GM18909 (cell line): ENCODE measurements at regions not wholly inside any gene's neighbourhood (a gene's known extent, or its start where the extent isn't known, plus 50 kb on each side); places are given as distances from the start of the nearest gene placed in this dataset.
"Not testable (repeated sequence)": the region's sequence is repeated elsewhere in the genome, so short reads cannot be mapped to it uniquely, and the experiment has no call there.

Source experiments
- ATAC-seq: cut with Tn5 transposase; IDR thresholded peaks from one replicate; pipeline ENCODE4 v1.9.1; 2021; ENCODE audit warnings: mild to moderate bottlenecking; ENCODE audit not compliant: unreplicated experiment, poor library complexity

- not testable (repeated sequence) for ATAC-seq
These were observed 208.3 kb upstream of the NBPF12 start for GRCh38 chr1:146729642-146730344.

- ATAC-seq = not testable (repeated sequence)
These were observed 223.1 kb upstream of the NBPF12 start for GRCh38 chr1:146715054-146715453.

GRCh38 chr1:146710838-146711521 lies 227.1 kb upstream of the NBPF12 start:
- not testable (repeated sequence) for ATAC-seq

DNA sequence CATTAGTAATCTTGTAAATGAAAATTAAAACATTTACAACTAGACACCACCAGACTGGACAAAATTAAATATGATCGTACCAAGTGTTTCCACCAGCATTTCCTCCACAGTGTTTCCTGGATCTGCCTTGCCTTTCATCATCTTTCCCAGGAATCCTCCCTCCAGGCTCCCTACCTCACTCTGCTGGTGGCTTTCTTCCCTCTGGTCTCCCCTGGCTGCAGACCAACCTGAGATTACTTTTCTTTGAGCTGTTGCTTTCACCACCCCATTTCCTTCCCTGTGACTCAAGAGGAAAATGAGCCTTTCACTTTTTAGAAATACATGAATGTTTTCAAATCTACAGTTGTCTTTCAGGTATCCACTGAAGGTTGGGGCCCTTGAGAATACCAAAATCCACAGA lies 228.8 kb upstream of the NBPF12 start:
- ATAC-seq = not testable (repeated sequence)

GRCh38 chr1:146704162-146704724 lies 233.9 kb upstream of the NBPF12 start:
- ATAC-seq = not testable (repeated sequence)

GRCh38 chr1:146701320-146701719 lies 236.8 kb upstream of the NBPF12 start:
- ATAC-seq = not testable (repeated sequence)

GRCh38 chr1:146695388-146695787 lies 242.7 kb upstream of the NBPF12 start:
- ATAC-seq = not testable (repeated sequence)

DNA sequence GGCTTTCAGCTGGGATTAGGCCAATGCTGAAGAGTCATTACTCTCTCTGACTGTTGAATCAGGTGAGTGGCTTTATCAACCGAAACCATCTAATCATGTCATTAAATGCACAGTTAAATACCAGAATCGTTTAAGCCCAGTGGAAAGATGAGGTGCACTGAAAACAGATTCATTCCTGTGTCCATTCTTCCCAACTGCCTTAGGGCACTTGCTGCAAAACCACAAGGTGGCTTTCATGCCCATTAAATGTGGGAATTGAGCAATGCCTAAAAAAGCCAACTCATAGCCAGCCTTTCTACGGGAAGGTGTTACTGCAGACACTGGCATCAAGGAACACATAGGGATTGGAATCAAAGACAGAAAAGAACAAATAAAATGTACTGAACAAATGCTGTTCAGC lies 246.3 kb upstream of the NBPF12 start:
- ATAC-seq = not testable (repeated sequence)

DNA sequence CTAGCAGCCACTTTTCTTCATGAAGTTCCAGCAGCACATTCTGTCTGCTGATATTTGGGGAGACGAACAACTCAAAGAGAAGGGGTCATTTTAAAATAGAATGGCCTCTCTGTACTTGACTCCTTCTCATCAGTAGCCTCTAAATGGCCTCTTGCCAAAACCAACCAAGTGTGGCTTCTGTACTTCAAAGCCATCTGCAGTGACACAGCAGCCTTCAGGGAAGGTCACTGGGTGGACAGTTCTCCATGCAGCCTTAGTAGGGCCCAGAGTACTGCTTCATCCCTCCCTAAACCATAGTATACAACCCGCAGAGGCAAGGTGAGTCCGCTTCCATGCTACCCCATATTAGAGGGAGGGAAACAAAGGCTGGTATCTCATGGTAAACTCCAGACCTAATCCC lies 249.2 kb upstream of the NBPF12 start:
- ATAC-seq = not testable (repeated sequence)

DNA sequence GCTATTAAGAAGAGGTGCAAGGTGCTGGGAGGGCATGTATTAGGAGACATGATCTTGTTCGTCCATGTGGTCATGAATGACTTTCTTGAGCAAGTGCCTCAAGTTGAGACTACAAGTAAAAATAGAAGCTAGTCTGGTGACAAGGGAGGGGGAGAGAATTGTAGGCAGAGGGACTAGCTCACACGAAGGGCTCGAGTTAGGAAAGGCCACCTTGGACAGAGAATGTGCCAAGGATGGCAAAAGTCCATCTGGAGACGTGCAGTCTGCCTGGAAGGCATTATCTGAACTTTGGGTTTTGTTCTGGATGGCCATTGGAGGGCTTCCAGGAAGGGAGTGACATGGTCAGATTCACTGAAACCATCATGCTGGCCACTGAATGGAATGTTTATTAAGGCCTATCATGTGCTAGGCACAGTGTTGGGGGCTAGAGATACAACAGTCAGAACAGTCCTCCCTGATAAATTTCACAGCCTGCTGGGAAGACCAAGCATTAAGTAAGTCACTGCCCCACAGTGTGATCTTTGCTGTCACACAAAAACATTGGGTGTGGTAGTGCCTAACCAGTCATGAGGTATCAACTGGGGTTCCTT lies 251.3 kb upstream of the NBPF12 start:
- ATAC-seq = not testable (repeated sequence)

GRCh38 chr1:146683126-146683429 lies 255.0 kb upstream of the NBPF12 start:
- not testable (repeated sequence) for ATAC-seq

GRCh38 chr1:146682227-146683125 lies 255.6 kb upstream of the NBPF12 start:
- not testable (repeated sequence) for ATAC-seq

- not testable (repeated sequence) for ATAC-seq
These were observed 264.3 kb upstream of the NBPF12 start for GRCh38 chr1:146673729-146674299.

GRCh38 chr1:146672608-146673007 lies 265.5 kb upstream of the NBPF12 start:
- ATAC-seq = not testable (repeated sequence)

- not testable (repeated sequence) for ATAC-seq
These were observed 266.5 kb upstream of the NBPF12 start for GRCh38 chr1:146671588-146671987.

DNA sequence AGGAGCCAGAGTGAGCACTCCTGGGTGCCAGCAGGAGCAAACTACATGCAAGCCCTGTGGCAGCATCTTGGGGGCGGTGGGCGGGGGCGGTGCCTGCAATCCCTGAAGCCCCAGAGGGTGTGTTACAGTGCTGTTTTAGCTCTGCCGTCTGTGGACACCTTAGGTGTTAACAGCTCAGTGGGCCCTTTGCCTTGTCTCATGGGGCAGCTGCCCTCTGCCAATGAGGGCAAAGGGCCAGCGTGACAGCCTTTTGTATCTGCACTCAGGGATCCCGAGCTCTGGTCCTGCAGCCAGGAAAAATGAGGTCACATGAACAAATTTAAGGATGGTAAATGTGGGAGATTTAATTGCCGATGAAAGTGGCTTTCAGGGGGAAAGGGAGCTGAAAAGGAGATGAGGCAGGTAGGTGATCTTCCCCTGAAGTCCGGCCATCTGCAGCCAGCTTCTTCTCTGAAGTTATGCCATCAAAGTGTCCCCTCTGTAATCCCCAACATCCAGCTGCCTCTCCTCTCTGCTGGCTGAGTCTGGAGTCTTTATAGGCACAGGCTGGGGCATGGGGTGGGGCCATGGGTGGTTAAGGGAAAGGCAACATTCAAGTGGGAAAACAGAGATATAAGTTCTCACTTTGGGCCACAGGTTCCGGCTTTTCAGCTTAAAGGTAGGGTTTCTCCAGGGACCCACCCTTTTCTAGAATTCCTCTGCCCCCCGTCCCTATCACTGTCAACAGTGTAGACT lies 267.1 kb upstream of the NBPF12 start:
- ATAC-seq = not testable (repeated sequence)

DNA sequence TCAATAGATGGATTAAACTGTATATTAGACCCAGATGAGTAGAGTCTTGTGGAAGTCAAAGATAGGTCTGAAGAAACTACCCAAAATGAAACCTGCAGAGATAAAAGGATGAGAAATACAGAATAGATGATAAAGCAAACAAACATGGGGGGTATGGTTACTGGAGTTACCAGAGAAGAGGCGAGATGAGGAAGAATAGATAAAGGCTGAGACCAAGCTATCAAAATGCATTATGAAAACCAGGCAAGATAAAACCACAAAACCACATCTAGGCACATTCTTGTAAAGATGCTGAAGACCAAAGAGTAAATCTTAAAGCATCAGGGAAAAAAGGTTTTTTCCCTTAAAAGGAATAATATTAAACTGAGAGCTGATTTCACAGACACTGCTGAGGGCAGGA lies 271.8 kb upstream of the NBPF12 start:
- ATAC-seq = not testable (repeated sequence)

- not testable (repeated sequence) for ATAC-seq
These were observed 277.9 kb upstream of the NBPF12 start for GRCh38 chr1:146660242-146660641.
